ENCODE measurements at regions not wholly inside any gene's neighbourhood (a gene's known extent, or its start where the extent isn't known, plus 50 kb on each side); places are given as distances from the start of the nearest gene placed in this dataset.

DNA sequence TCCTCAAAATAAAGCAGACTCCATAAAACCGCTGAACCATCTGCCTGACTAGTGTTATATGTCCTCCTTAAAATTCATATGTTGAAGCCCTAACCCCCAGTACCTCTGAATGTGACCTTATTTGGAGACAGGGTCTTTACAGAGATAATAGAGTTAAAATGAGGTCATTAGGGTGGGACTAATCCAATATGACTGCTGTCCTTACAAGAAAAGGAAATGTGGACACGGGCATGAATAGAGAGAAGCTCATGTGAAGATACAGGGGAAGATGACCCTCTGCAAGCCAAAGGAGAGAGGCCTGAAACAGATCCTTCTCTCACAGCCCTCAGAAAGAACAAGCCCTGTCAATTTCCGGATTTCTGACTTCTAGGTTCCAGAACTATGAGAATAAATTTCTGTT lies 82.0 kb upstream of the KLHL13 start:
- H3K4me1 ChIP-seq, result no peaks in the 10 kb centered on the region
- H3K9me3 ChIP-seq, result no peaks in the 10 kb centered on the region
- WGBS, 2 donors (ENCODE audit: low coverage in 1 of 2), result 49% methylated on average over 3 of the region's 3 CpGs; no CpG with 5 or more reads in 1 of the 2 donors
- H3K27ac ChIP-seq, result no peak overlapping the region
- intact Hi-C loops (cut with DNase I; ENCODE audit: low total_unique reads) (no loop called here), in situ Hi-C loops (cut with MboI; ENCODE audit: low pct_ligation_motif_present in 1 of 4, low pct_unique_long_range_greater_than_20kb in 1 of 4, low sequenced_read_pairs in 3 of 4) (no loop called here)
- H3K36me3 ChIP-seq, result no peaks in the 10 kb centered on the region
- H3K27me3 ChIP-seq, result no peaks in the 10 kb centered on the region
- no peak for DNase-seq
- TF ChIP-seq, protein P1, sequence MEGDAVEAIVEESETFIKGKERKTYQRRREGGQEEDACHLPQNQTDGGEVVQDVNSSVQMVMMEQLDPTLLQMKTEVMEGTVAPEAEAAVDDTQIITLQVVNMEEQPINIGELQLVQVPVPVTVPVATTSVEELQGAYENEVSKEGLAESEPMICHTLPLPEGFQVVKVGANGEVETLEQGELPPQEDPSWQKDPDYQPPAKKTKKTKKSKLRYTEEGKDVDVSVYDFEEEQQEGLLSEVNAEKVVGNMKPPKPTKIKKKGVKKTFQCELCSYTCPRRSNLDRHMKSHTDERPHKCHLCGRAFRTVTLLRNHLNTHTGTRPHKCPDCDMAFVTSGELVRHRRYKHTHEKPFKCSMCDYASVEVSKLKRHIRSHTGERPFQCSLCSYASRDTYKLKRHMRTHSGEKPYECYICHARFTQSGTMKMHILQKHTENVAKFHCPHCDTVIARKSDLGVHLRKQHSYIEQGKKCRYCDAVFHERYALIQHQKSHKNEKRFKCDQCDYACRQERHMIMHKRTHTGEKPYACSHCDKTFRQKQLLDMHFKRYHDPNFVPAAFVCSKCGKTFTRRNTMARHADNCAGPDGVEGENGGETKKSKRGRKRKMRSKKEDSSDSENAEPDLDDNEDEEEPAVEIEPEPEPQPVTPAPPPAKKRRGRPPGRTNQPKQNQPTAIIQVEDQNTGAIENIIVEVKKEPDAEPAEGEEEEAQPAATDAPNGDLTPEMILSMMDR (IDR thresholded peaks at IDR 0.05), result no peak
- no peak for TF ChIP-seq POLR2A (IDR thresholded peaks at IDR 0.05)
- no peak for TF ChIP-seq EP300 (IDR thresholded peaks at IDR 0.05; ENCODE audit: low read depth)
- TF ChIP-seq POLR2AphosphoS5 (IDR thresholded peaks at IDR 0.05), result no peak
- H3K4me3 ChIP-seq, result no peak overlapping the region

DNA sequence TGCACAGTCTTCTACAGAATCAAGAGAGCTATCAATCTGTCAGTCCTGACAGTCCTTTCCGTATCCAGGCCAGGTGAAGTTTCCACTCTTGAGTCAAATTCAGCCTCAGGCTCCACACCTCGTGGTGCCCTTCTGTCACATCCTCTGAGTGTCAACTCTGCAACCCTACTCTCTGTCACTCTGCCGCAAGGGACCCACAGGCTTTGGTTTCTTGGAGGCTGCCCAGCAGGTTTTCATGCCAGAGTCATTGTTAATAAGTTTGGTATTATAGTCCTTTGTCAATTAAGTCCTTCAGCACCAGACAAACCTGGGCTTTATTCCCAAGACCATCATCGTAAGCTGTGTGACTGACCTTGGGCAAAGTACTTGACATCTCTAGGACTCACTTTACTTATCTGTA lies 83.4 kb upstream of the KLHL13 start:
- H3K4me3 ChIP-seq, result no peak overlapping the region
- intact Hi-C loops (cut with DNase I; ENCODE audit: low total_unique reads), result no loop called here
- no peaks in the 10 kb centered on the region for H3K9me3 ChIP-seq
- WGBS, 2 donors (ENCODE audit: low coverage in 1 of 2), result 91 to 100% methylated on average over 1 to 4 of the region's 4 CpGs
- H3K36me3 ChIP-seq, result no peaks in the 10 kb centered on the region
- no peak for DNase-seq
- in situ Hi-C loops (cut with MboI; ENCODE audit: low pct_ligation_motif_present in 1 of 4, low pct_unique_long_range_greater_than_20kb in 1 of 4, low sequenced_read_pairs in 3 of 4), result no loop called here
- H3K4me1 ChIP-seq, result peaks cover 0 to 2% (median 0%) of the 10 kb centered on the region in 4 donors
- no peak overlapping the region for H3K27ac ChIP-seq
- H3K27me3 ChIP-seq, result no peaks in the 10 kb centered on the region
- TF ChIP-seq, protein P1 (IDR thresholded peaks at IDR 0.05), result no peak
- TF ChIP-seq POLR2A (IDR thresholded peaks at IDR 0.05), result no peak
- no peak for TF ChIP-seq EP300 (IDR thresholded peaks at IDR 0.05; ENCODE audit: low read depth)
- no peak for TF ChIP-seq POLR2AphosphoS5 (IDR thresholded peaks at IDR 0.05)

DNA sequence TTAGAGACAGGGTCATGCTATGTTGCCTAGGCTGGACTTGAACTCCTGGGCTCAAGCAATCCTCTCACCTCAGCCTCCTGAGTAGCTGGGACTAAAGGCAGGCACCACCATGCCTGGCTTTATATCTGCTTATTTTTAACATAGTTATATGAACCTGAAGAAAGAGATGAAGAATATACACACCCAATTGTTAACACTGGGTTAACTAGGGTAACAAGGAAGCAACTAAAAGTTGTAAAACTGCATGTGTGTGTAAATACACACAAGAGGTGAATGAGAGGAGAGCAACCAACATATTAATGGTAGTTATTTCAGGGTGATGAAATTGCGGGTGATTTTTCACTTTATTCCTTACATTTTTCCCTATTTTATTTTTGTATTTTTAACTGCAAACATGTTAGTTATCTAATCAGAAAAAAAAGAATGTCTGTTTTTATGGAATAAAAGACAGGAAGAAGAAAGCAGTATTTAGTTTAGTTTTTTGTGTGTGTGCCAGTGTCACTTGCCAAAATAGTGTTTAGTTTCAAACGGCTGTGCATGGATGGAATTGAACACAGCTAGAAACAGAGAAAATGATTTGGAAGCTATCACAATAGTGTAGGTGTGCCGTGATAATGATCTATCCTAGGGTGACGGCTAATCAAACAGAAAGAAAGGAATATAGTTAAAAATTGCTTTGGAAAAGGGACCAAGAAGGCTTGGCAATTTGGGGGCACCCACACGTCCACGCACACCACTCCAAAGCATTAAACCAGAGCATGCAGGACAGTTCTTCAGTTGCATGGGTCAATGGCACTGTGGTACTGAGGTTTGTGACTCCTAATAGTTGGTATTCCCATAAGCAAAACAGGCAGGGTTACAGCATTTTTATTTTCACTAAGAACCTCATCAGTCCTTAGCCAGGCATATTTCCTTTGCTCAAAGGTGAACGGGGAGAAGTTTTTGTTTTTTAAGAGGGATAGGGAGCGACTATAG lies 89.1 kb upstream of the KLHL13 start:
- TF ChIP-seq POLR2AphosphoS5 (IDR thresholded peaks at IDR 0.05) (no peak), POLR2A (IDR thresholded peaks at IDR 0.05) (no peak), EP300 (IDR thresholded peaks at IDR 0.05; ENCODE audit: low read depth) (no peak)
- TF ChIP-seq, protein P1 (IDR thresholded peaks at IDR 0.05), result no peak
- H3K9me3 ChIP-seq, result no peaks in the 10 kb centered on the region
- H3K4me3 ChIP-seq, result no peak overlapping the region
- in situ Hi-C loops (cut with MboI; ENCODE audit: low pct_ligation_motif_present in 1 of 4, low pct_unique_long_range_greater_than_20kb in 1 of 4, low sequenced_read_pairs in 3 of 4), result no loop called here
- H3K36me3 ChIP-seq, result no peaks in the 10 kb centered on the region
- intact Hi-C loops (cut with DNase I; ENCODE audit: low total_unique reads), result no loop called here
- H3K27me3 ChIP-seq, result no peaks in the 10 kb centered on the region
- WGBS, 2 donors (ENCODE audit: low coverage in 1 of 2), result 14 to 53% methylated on average over 2 to 8 of the region's 8 CpGs
- H3K27ac ChIP-seq, result peak overlapping the region in 1 of 4 donors; percentile 8
- peaks cover 0 to 8% (median 0%) of the 10 kb centered on the region in 4 donors for H3K4me1 ChIP-seq
- DNase-seq, result no peak

DNA sequence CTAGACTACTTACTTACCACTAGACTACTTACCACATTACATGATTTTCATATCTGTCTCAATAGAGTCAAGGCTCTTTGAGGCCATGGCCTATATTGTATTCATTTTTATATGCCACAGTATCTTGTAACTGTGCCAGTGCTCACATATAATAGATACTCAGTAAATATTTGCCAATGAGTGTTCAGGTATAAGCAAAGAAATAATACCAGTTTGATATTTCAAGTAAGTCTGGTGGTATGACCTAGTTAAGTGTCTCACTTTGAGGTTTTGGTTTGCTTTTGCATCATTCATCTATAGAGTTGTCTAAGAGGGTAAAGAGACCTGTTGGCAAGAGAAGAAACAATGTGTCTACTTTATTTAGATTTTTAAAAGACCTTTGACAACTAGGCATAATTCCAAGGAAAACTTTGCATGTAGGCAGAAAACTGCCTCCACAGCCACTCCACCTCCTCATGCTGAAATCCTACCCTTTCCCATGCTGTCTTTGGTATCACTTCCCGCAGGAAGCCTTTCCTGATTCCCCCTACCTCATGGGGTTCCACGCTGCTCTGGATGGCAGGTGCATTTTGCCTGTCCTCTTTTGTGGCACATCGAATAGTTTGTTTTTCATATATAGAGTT lies 91.3 kb upstream of the KLHL13 start:
- no peak for DNase-seq
- no peaks in the 10 kb centered on the region for H3K27me3 ChIP-seq
- H3K36me3 ChIP-seq, result no peaks in the 10 kb centered on the region
- H3K4me1 ChIP-seq, result peaks cover 0 to 8% (median 0%) of the 10 kb centered on the region in 4 donors
- H3K27ac ChIP-seq, result peak overlapping the region; percentile 55 to 77 (median 64)
- no peak overlapping the region for H3K4me3 ChIP-seq
- H3K9me3 ChIP-seq, result no peaks in the 10 kb centered on the region
- 60 to 70% methylated on average over 1 to 3 of the region's 3 CpGs for WGBS, 2 donors (ENCODE audit: low coverage in 1 of 2)
- no peak for TF ChIP-seq POLR2AphosphoS5 (IDR thresholded peaks at IDR 0.05)
- no peak for TF ChIP-seq POLR2A (IDR thresholded peaks at IDR 0.05)
- no peak for TF ChIP-seq EP300 (IDR thresholded peaks at IDR 0.05; ENCODE audit: low read depth)
- TF ChIP-seq, protein P1 (IDR thresholded peaks at IDR 0.05), result no peak
- in situ Hi-C loops (cut with MboI; ENCODE audit: low pct_ligation_motif_present in 1 of 4, low pct_unique_long_range_greater_than_20kb in 1 of 4, low sequenced_read_pairs in 3 of 4) (no loop called here), intact Hi-C loops (cut with DNase I; ENCODE audit: low total_unique reads) (no loop called here)

All from transverse colon (tissue), 4 donors.